Endothelial cell of umbilical vein (primary cell): ENCODE measurements at regions not wholly inside any gene's neighbourhood (a gene's known extent, or its start where the extent isn't known, plus 50 kb on each side); places are given as distances from the start of the nearest gene placed in this dataset.

Experiments
- BruUV-seq: library from RNA; stranded (reverse); fragments of 400-500 nt; replicated peaks from 2 replicates; lab custom pipeline; 2021; lab: Mats Ljungman, UMichigan
- CTCF ChIA-PET: fragments of 300-600, 350-600 bp; sonication (Branson Sonifier 250); formaldehyde crosslinking; loops from one replicate; lab custom pipeline; 2021; ENCODE audit warnings: antibody characterized with exemption, inconsistent platforms; lab: Charles Lee
- POLR2A ChIA-PET: fragments of 300-600, 350-600 bp; sonication (Branson Sonifier 250); formaldehyde crosslinking; loops from one replicate; lab custom pipeline; 2021; ENCODE audit warnings: antibody characterized with exemption, inconsistent platforms; lab: Charles Lee
- DNase-seq: peaks from one replicate; pipeline ENCODE4 v3.0.0-alpha.2; 2011; ENCODE audit warnings: low read depth, low spot score
- FAIRE-seq: peaks from 2 replicates; lab custom pipeline; 2011; peaks lifted over from hg19 to GRCh38; lab: Jason Lieb, UNC
- H2AFZ ChIP-seq: 2 replicates; pipeline ENCODE4 v1.6.0; 2012; ENCODE audit warnings: low read depth, low read length, control low read depth, inconsistent platforms
- H3K27ac ChIP-seq: 2 replicates; pipeline ENCODE4 v1.5.1; 2011; ENCODE audit warnings: low read depth, mild to moderate bottlenecking, control low read depth, low read length, moderate library complexity; ENCODE audit not compliant: insufficient read depth
- H3K27me3 ChIP-seq, 2 experiments: 2 replicates each; pipeline versions ENCODE4 v1.6.0 to v1.6.1; 2011; ENCODE audit warnings: low read length in 2 of 2, mixed read lengths in 1 of 2; ENCODE audit not compliant: control insufficient read depth in 2 of 2, insufficient read depth in 2 of 2
- H3K36me3 ChIP-seq, 2 experiments: 2 replicates in 1 of 2; 3 replicates in 1 of 2; pipeline ENCODE4 v1.5.1; 2011; ENCODE audit warnings: low read length in 2 of 2, mild to moderate bottlenecking in 1 of 2, moderate library complexity in 1 of 2; ENCODE audit not compliant: control insufficient read depth in 2 of 2, insufficient read depth in 2 of 2; ENCODE audit errors: extremely low read depth in 1 of 2
- H3K4me1 ChIP-seq: 3 replicates; pipeline ENCODE4 v1.5.1; 2011; ENCODE audit warnings: mild to moderate bottlenecking, low read length; ENCODE audit not compliant: control insufficient read depth, insufficient read depth; ENCODE audit errors: extremely low read depth
- H3K4me2 ChIP-seq: 2 replicates; pipeline ENCODE4 v1.6.1; 2011; ENCODE audit warnings: low read length, control low read depth, mixed read lengths; ENCODE audit not compliant: insufficient read depth
- H3K4me3 ChIP-seq, 3 experiments: fragments of 200-600 bp in 1 of 3; sonication (generic), shearing (Covaris generic) in 1 of 3; replicated peaks in 1 of 3; 2 replicates each; pipeline ENCODE4 v1.5.1; 2011 to 2016; ENCODE audit warnings: control low read depth in 3 of 3, low read length in 3 of 3, mild to moderate bottlenecking in 2 of 3, inconsistent platforms in 1 of 3, low read depth in 1 of 3, moderate library complexity in 1 of 3; ENCODE audit not compliant: insufficient read depth in 1 of 3
- H3K79me2 ChIP-seq: 2 replicates; pipeline ENCODE4 v1.6.0; 2012; ENCODE audit warnings: low read length, inconsistent platforms; ENCODE audit not compliant: control insufficient read depth, insufficient read depth
- H3K9ac ChIP-seq: replicated peaks from 2 replicates; pipeline ENCODE3; 2011; ENCODE audit warnings: low read length, control low read depth; ENCODE audit not compliant: insufficient read depth; ENCODE audit errors: extremely low read depth
- H3K9me1 ChIP-seq: replicated peaks from 3 replicates; pipeline ENCODE4 v1.6.0; 2011; ENCODE audit warnings: mild to moderate bottlenecking, low read length; ENCODE audit not compliant: control insufficient read depth, insufficient read depth; ENCODE audit errors: extremely low read depth
- H3K9me3 ChIP-seq: replicated peaks from 2 replicates; pipeline ENCODE4 v1.5.1; 2012; ENCODE audit warnings: low read length, inconsistent platforms; ENCODE audit not compliant: control insufficient read depth, insufficient read depth
- H4K20me1 ChIP-seq: replicated peaks from 2 replicates; pipeline ENCODE3; 2011; ENCODE audit warnings: mild to moderate bottlenecking, low read length; ENCODE audit not compliant: control insufficient read depth, insufficient read depth; ENCODE audit errors: extremely low read depth
- CTCF ChIP-seq, 2 donors: IDR thresholded peaks; 1 replicate in 1 of 2; 2 replicates in 1 of 2; pipeline ENCODE4 v1.5.1; 2011; ENCODE audit warnings: low read length in 2 of 2, mild to moderate bottlenecking in 2 of 2, moderate library complexity in 2 of 2, control low read depth in 1 of 2, inconsistent platforms in 1 of 2, low read depth in 1 of 2; ENCODE audit not compliant: insufficient read depth in 1 of 2; ENCODE audit errors: extremely low read depth in 1 of 2
- EZH2 ChIP-seq: IDR thresholded peaks from 2 replicates; pipeline ENCODE4 v1.6.1; 2012; ENCODE audit warnings: borderline replicate concordance, low read depth, mild to moderate bottlenecking, moderate library complexity, low read length, inconsistent platforms; ENCODE audit not compliant: severe bottlenecking
- FOS ChIP-seq: IDR thresholded peaks from 2 replicates; pipeline ENCODE4 v1.6.1; 2011; ENCODE audit warnings: mild to moderate bottlenecking, low read length, moderate library complexity, borderline replicate concordance; ENCODE audit not compliant: insufficient read depth
- GATA2 ChIP-seq: IDR thresholded peaks from 2 replicates; pipeline ENCODE4 v1.7.0; 2011; ENCODE audit warnings: low read depth, mild to moderate bottlenecking, moderate library complexity, mixed read lengths, low read length; ENCODE audit not compliant: insufficient read length, insufficient read depth
- JUN ChIP-seq: IDR thresholded peaks from 2 replicates; pipeline ENCODE4 v1.6.1; 2011; ENCODE audit warnings: borderline replicate concordance, low read depth; ENCODE audit not compliant: insufficient read length, insufficient read depth
- MAX ChIP-seq: IDR thresholded peaks from 2 replicates; pipeline ENCODE4 v1.6.1; 2011; ENCODE audit not compliant: insufficient read depth, insufficient read length
- MYC ChIP-seq: IDR thresholded peaks from one replicate; pipeline ENCODE4 v1.6.1; 2011; ENCODE audit warnings: mild to moderate bottlenecking, low read depth, low read length
- POLR2A ChIP-seq: IDR thresholded peaks from 2 replicates; pipeline ENCODE4 v1.6.1; 2012; ENCODE audit warnings: low read depth, mild to moderate bottlenecking, control low read depth, low read length
- POLR2AphosphoS5 ChIP-seq: IDR thresholded peaks from 2 replicates; pipeline ENCODE4 v1.6.1; 2012; ENCODE audit warnings: low read depth, mild to moderate bottlenecking, control low read depth, low read length, moderate library complexity; ENCODE audit not compliant: insufficient read depth
- dilution Hi-C: fragments of 300-500 bp; cut with MboI; formaldehyde crosslinking; loops from one replicate; pipeline ENCODE4 v1.15.0; 2019; ENCODE audit warnings: low sequenced_read_pairs; ENCODE audit not compliant: extremely low pct_ligation_motif_present
- intact Hi-C: fragments of 100-400 bp; cut with micrococcal nuclease; formaldehyde crosslinking; loops from one replicate; pipeline ENCODE4 v1.10.0; 2022

GRCh38 chr12:108075561-108075960 lies 53.5 kb upstream of the WSCD2 start:
- CTCF ChIA-PET, result no interaction called here
- Histone ChIP-seq H3K4me1 (no peaks in the 10 kb centered on the region), H3K27me3 (no peaks in the 10 kb centered on the region), H3K9ac (no peak overlapping the region), H4K20me1 (no peaks in the 10 kb centered on the region), H3K9me3 (no peaks in the 10 kb centered on the region), H3K4me3 (no peak overlapping the region), H3K36me3 (no peaks in the 10 kb centered on the region), H2AFZ (no peak overlapping the region), H3K27ac (no peak overlapping the region), H3K4me2 (no peak overlapping the region), H3K9me1 (no peaks in the 10 kb centered on the region), H3K79me2 (no peaks in the 10 kb centered on the region)
- intact Hi-C loops (no loop called here), dilution Hi-C loops (no loop called here)
- DNase-seq (no peak), FAIRE-seq (no peak)
- POLR2A ChIA-PET, result no interaction called here
- TF ChIP-seq MAX (no peak), EZH2 (no peak), FOS (no peak), JUN (no peak), POLR2A (no peak), POLR2AphosphoS5 (no peak), GATA2 (no peak), MYC (no peak), CTCF (IDR thresholded peaks at IDR 0.05; ENCODE audit: extremely low read depth in 1 of 2, insufficient read depth in 1 of 2, low read depth in 1 of 2, low read length in 2 of 2) (no peak)
- BruUV-seq, result no TSS peak
